ENCODE measurements at regions not wholly inside any gene's neighbourhood (a gene's known extent, or its start where the extent isn't known, plus 50 kb on each side); places are given as distances from the start of the nearest gene placed in this dataset.

GRCh38 chr1:117686907-117687306, 81.1 kb downstream of the TENT5C start:
- TF ChIP-seq, protein P1, sequence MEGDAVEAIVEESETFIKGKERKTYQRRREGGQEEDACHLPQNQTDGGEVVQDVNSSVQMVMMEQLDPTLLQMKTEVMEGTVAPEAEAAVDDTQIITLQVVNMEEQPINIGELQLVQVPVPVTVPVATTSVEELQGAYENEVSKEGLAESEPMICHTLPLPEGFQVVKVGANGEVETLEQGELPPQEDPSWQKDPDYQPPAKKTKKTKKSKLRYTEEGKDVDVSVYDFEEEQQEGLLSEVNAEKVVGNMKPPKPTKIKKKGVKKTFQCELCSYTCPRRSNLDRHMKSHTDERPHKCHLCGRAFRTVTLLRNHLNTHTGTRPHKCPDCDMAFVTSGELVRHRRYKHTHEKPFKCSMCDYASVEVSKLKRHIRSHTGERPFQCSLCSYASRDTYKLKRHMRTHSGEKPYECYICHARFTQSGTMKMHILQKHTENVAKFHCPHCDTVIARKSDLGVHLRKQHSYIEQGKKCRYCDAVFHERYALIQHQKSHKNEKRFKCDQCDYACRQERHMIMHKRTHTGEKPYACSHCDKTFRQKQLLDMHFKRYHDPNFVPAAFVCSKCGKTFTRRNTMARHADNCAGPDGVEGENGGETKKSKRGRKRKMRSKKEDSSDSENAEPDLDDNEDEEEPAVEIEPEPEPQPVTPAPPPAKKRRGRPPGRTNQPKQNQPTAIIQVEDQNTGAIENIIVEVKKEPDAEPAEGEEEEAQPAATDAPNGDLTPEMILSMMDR (conservative IDR thresholded peaks at IDR 0.05 in 1 of 2, IDR thresholded peaks at IDR 0.05 in 1 of 2; ENCODE audit: low read depth in 1 of 2, low read length in 2 of 2) = no peak
- TF ChIP-seq EZH2 (IDR thresholded peaks at IDR 0.05; ENCODE audit: low read length, missing control alignments) = no peak
